Cardiac muscle cell (in vitro differentiated cells and primary cell): ENCODE measurements at regions not wholly inside any gene's neighbourhood (a gene's known extent, or its start where the extent isn't known, plus 50 kb on each side); places are given as distances from the start of the nearest gene placed in this dataset.

Experiments
- DNase-seq, 2 donors: peaks; one replicate each; pipeline versions ENCODE4 v3.0.0 to v3.0.0-alpha.2; 2010 to 2017; ENCODE audit warnings: low read depth in 1 of 2, low spot score in 1 of 2
- H3K27ac ChIP-seq: fragments of 200-600 bp; sonication (generic); 2 replicates; pipeline ENCODE4 v1.5.1; 2016
- H3K27me3 ChIP-seq: fragments of 200-600 bp; sonication (generic); 2 replicates; pipeline ENCODE4 v1.6.0; 2016; ENCODE audit warnings: control low read depth
- H3K36me3 ChIP-seq: fragments of 200-600 bp; sonication (generic); 2 replicates; pipeline ENCODE4 v1.5.1; 2016; ENCODE audit warnings: control low read depth
- H3K4me1 ChIP-seq: fragments of 200-600 bp; sonication (generic); 2 replicates; pipeline ENCODE4 v1.8.1; 2017; ENCODE audit warnings: low read depth, mild to moderate bottlenecking, mixed run types
- H3K4me3 ChIP-seq: fragments of 200-600 bp; sonication (generic); 2 replicates; pipeline ENCODE4 v1.5.1; 2016; ENCODE audit warnings: mild to moderate bottlenecking
- H3K9me3 ChIP-seq: fragments of 200-600 bp; sonication (generic); 2 replicates; pipeline ENCODE4 v1.5.1; 2017; ENCODE audit warnings: low read depth, mild to moderate bottlenecking, control low read depth
- CTCF ChIP-seq: IDR thresholded peaks from 2 replicates; pipeline ENCODE4 v1.5.1; 2012; ENCODE audit warnings: low read depth, mild to moderate bottlenecking, low read length

- Histone ChIP-seq H3K27ac (no peak overlapping the region), H3K27me3 (peaks cover 10% of the 10 kb centered on the region), H3K4me3 (no peak overlapping the region), H3K36me3 (no peaks in the 10 kb centered on the region), H3K9me3 (no peaks in the 10 kb centered on the region), H3K4me1 (peaks cover 4% of the 10 kb centered on the region)
- DNase-seq = peak; percentile 70 to 74
- peak; percentile 68 for TF ChIP-seq CTCF
Measured at GRCh38 chr4:71184195-71184781, 154.5 kb upstream of the SLC4A4 start.

- Histone ChIP-seq H3K27ac (no peak overlapping the region), H3K4me3 (no peak overlapping the region)
- no peak for DNase-seq
Measured at GRCh38 chr4:71185037-71185436, 153.8 kb upstream of the SLC4A4 start.

GRCh38 chr4:71186257-71186565 lies 152.6 kb upstream of the SLC4A4 start:
- Histone ChIP-seq H3K4me3 (peak overlapping the region; percentile 82), H3K4me1 (peaks cover 4% of the 10 kb centered on the region), H3K27me3 (peaks cover 10% of the 10 kb centered on the region), H3K9me3 (no peaks in the 10 kb centered on the region), H3K36me3 (no peaks in the 10 kb centered on the region), H3K27ac (peak overlapping the region; percentile 53)
- DNase-seq = no peak
- no peak for TF ChIP-seq CTCF

More at GRCh38 chr4:71185037-71185436, 153.8 kb upstream of the SLC4A4 start:
- H3K4me1 ChIP-seq = peaks cover 4% of the 10 kb centered on the region
- no peaks in the 10 kb centered on the region for H3K9me3 ChIP-seq
- H3K27me3 ChIP-seq = peaks cover 10% of the 10 kb centered on the region
- no peaks in the 10 kb centered on the region for H3K36me3 ChIP-seq
- TF ChIP-seq CTCF = no peak

GRCh38 chr4:71186566-71187403 lies 152.0 kb upstream of the SLC4A4 start:
- DNase-seq = peak; percentile 68 to 91
- Histone ChIP-seq H3K36me3 (no peaks in the 10 kb centered on the region), H3K27me3 (peaks cover 10% of the 10 kb centered on the region), H3K4me1 (peaks cover 4% of the 10 kb centered on the region), H3K4me3 (peak overlapping the region; percentile 82), H3K9me3 (no peaks in the 10 kb centered on the region), H3K27ac (peak overlapping the region; percentile 58)
- TF ChIP-seq CTCF = no peak

- Histone ChIP-seq H3K4me3 (peak overlapping the region; percentile 82), H3K36me3 (no peaks in the 10 kb centered on the region), H3K9me3 (no peaks in the 10 kb centered on the region), H3K4me1 (peaks cover 4% of the 10 kb centered on the region), H3K27me3 (peaks cover 10% of the 10 kb centered on the region), H3K27ac (peak overlapping the region; percentile 58)
- TF ChIP-seq CTCF = no peak
- peak; percentile 36 to 45 for DNase-seq
Measured at GRCh38 chr4:71187404-71188155, 151.2 kb upstream of the SLC4A4 start.
